IPS-NIHi7 (cell line): ENCODE measurements at regions not wholly inside any gene's neighbourhood (a gene's known extent, or its start where the extent isn't known, plus 50 kb on each side); places are given as distances from the start of the nearest gene placed in this dataset.

Source experiments
- DNase-seq: peaks from one replicate; pipeline ENCODE4 v3.0.0; 2012; ENCODE audit warnings: mixed read lengths; ENCODE audit errors: extremely low spot score

GRCh38 chr2:181305301-181306123, 151.7 kb upstream of the ITGA4 start:
- DNase-seq: peak; percentile 11

GRCh38 chr2:181306785-181307184, 150.4 kb upstream of the ITGA4 start:
- DNase-seq: no peak

- DNase-seq: no peak
Measured at GRCh38 chr2:181307203-181307991, 149.8 kb upstream of the ITGA4 start.

GRCh38 chr2:181308766-181309515, 148.2 kb upstream of the ITGA4 start:
- no peak for DNase-seq

- no peak for DNase-seq
Measured at GRCh38 chr2:181309586-181309985, 147.6 kb upstream of the ITGA4 start.

- DNase-seq: no peak
Measured at GRCh38 chr2:181310967-181311366, 146.2 kb upstream of the ITGA4 start.

- no peak for DNase-seq
Measured at GRCh38 chr2:181311837-181312236, 145.3 kb upstream of the ITGA4 start.

- DNase-seq: no peak
Measured at GRCh38 chr2:181312515-181312927, 144.7 kb upstream of the ITGA4 start.

- DNase-seq: no peak
Measured at GRCh38 chr2:181313845-181314244, 143.3 kb upstream of the ITGA4 start.

GRCh38 chr2:181314551-181314950, 142.6 kb upstream of the ITGA4 start:
- DNase-seq: no peak

GRCh38 chr2:181317511-181317910, 139.7 kb upstream of the ITGA4 start:
- no peak for DNase-seq

- DNase-seq: no peak
Measured at GRCh38 chr2:181318504-181319280, 138.5 kb upstream of the ITGA4 start.

- DNase-seq: no peak
Measured at GRCh38 chr2:181319286-181319685, 137.9 kb upstream of the ITGA4 start.

GRCh38 chr2:181320638-181321037, 136.5 kb upstream of the ITGA4 start:
- DNase-seq: no peak

GRCh38 chr2:181324912-181325311, 132.3 kb upstream of the ITGA4 start:
- no peak for DNase-seq

- DNase-seq: no peak
Measured at GRCh38 chr2:181326661-181327060, 130.5 kb upstream of the ITGA4 start.

GRCh38 chr2:181330286-181330685, 126.9 kb upstream of the ITGA4 start:
- DNase-seq: no peak

GRCh38 chr2:181332044-181332605, 125.1 kb upstream of the ITGA4 start:
- DNase-seq: no peak

- DNase-seq: no peak
Measured at GRCh38 chr2:181334158-181334826, 122.9 kb upstream of the ITGA4 start.

- no peak for DNase-seq
Measured at GRCh38 chr2:181340891-181341290, 116.3 kb upstream of the ITGA4 start.
